GM19238 (cell line): ENCODE measurements at regions not wholly inside any gene's neighbourhood (a gene's known extent, or its start where the extent isn't known, plus 50 kb on each side); places are given as distances from the start of the nearest gene placed in this dataset.

Experiments used
- DNase-seq: peaks from one replicate; pipeline ENCODE4 v3.0.0; 2011; ENCODE audit warnings: low spot score; ENCODE audit not compliant: insufficient read length

- no peak for DNase-seq
Measured at GRCh38 chr6:91824331-91824730, 1237.5 kb upstream of the MAP3K7 start.

GRCh38 chr6:91822581-91822980 lies 1235.7 kb upstream of the MAP3K7 start:
- DNase-seq: no peak

- DNase-seq: no peak
Measured at GRCh38 chr6:91816335-91816734, 1229.5 kb upstream of the MAP3K7 start.

GRCh38 chr6:91813641-91814040 lies 1226.8 kb upstream of the MAP3K7 start:
- no peak for DNase-seq

GRCh38 chr6:91812596-91813274 lies 1225.9 kb upstream of the MAP3K7 start:
- no peak for DNase-seq

- no peak for DNase-seq
Measured at GRCh38 chr6:91804981-91805380, 1218.1 kb upstream of the MAP3K7 start.

GRCh38 chr6:91802431-91802830 lies 1215.6 kb upstream of the MAP3K7 start:
- no peak for DNase-seq

GRCh38 chr6:91796603-91797002 lies 1209.7 kb upstream of the MAP3K7 start:
- no peak for DNase-seq

GRCh38 chr6:91788501-91788900 lies 1201.6 kb upstream of the MAP3K7 start:
- DNase-seq: no peak

GRCh38 chr6:91786474-91787184 lies 1199.8 kb upstream of the MAP3K7 start:
- no peak for DNase-seq

GRCh38 chr6:91782802-91783201 lies 1195.9 kb upstream of the MAP3K7 start:
- no peak for DNase-seq

GRCh38 chr6:91781946-91782345 lies 1195.1 kb upstream of the MAP3K7 start:
- no peak for DNase-seq

GRCh38 chr6:91780270-91780669 lies 1193.4 kb upstream of the MAP3K7 start:
- DNase-seq: no peak

GRCh38 chr6:91761621-91762020 lies 1174.7 kb upstream of the MAP3K7 start:
- no peak for DNase-seq

- no peak for DNase-seq
Measured at GRCh38 chr6:91754691-91755090, 1167.8 kb upstream of the MAP3K7 start.

- no peak for DNase-seq
Measured at GRCh38 chr6:91751526-91751925, 1164.7 kb upstream of the MAP3K7 start.

GRCh38 chr6:91744566-91744965 lies 1157.7 kb upstream of the MAP3K7 start:
- no peak for DNase-seq

- no peak for DNase-seq
Measured at GRCh38 chr6:91743756-91744155, 1156.9 kb upstream of the MAP3K7 start.

GRCh38 chr6:91731939-91732338 lies 1145.1 kb upstream of the MAP3K7 start:
- DNase-seq: no peak

GRCh38 chr6:91730710-91731109 lies 1143.8 kb upstream of the MAP3K7 start:
- DNase-seq: no peak

GRCh38 chr6:91720324-91720723 lies 1133.5 kb upstream of the MAP3K7 start:
- no peak for DNase-seq

GRCh38 chr6:91719414-91719813 lies 1132.5 kb upstream of the MAP3K7 start:
- DNase-seq: no peak

- no peak for DNase-seq
Measured at GRCh38 chr6:91718198-91718597, 1131.3 kb upstream of the MAP3K7 start.
